AG09309 (cell line): ENCODE measurements at regions not wholly inside any gene's neighbourhood (a gene's known extent, or its start where the extent isn't known, plus 50 kb on each side); places are given as distances from the start of the nearest gene placed in this dataset.
"Not testable (repeated sequence)": the region's sequence is repeated elsewhere in the genome, so short reads cannot be mapped to it uniquely, and the experiment has no call there.

Source experiments
- DNase-seq: peaks from one replicate; pipeline ENCODE4 v3.0.0-alpha.2; 2010; ENCODE audit warnings: low read depth
- H3K4me3 ChIP-seq: 2 replicates; pipeline ENCODE4 v1.5.1; 2011; ENCODE audit warnings: mild to moderate bottlenecking, low read depth, low read length, moderate library complexity; ENCODE audit not compliant: control insufficient read depth
- CTCF ChIP-seq: IDR thresholded peaks from 2 replicates; pipeline ENCODE4 v1.5.1; 2011; ENCODE audit warnings: mild to moderate bottlenecking, low read depth, low read length, inconsistent platforms; ENCODE audit not compliant: insufficient read depth, control insufficient read depth; ENCODE audit errors: missing control alignments

GRCh38 chr18:75723521-75724340, 296.2 kb upstream of the SMIM21 start:
- DNase-seq: no peak
- TF ChIP-seq CTCF: no peak
- H3K4me3 ChIP-seq: no peak overlapping the region

- DNase-seq: no peak
- H3K4me3 ChIP-seq: no peak overlapping the region
- TF ChIP-seq CTCF: no peak
These were observed 287.3 kb upstream of the SMIM21 start for GRCh38 chr18:75714766-75715165.

GRCh38 chr18:75712124-75712867, 284.8 kb upstream of the SMIM21 start:
- not testable (repeated sequence) for DNase-seq, H3K4me3 ChIP-seq

GRCh38 chr18:75700561-75700960, 273.1 kb upstream of the SMIM21 start:
- H3K4me3 ChIP-seq: no peak overlapping the region
- TF ChIP-seq CTCF: no peak
- DNase-seq: no peak

- H3K4me3 ChIP-seq: no peak overlapping the region
- DNase-seq: no peak
- TF ChIP-seq CTCF: no peak
These were observed 271.4 kb upstream of the SMIM21 start for GRCh38 chr18:75698861-75699260.

- no peak overlapping the region for H3K4me3 ChIP-seq
- no peak for DNase-seq
- TF ChIP-seq CTCF: no peak
These were observed 270.0 kb upstream of the SMIM21 start for GRCh38 chr18:75697493-75697892.

- DNase-seq: no peak
- no peak for TF ChIP-seq CTCF
- H3K4me3 ChIP-seq: no peak overlapping the region
These were observed 268.9 kb upstream of the SMIM21 start for GRCh38 chr18:75696391-75696790.
